HG02870 (cell line): ENCODE measurements at regions not wholly inside any gene's neighbourhood (a gene's known extent, or its start where the extent isn't known, plus 50 kb on each side); places are given as distances from the start of the nearest gene placed in this dataset.

ENCODE experiments used
- ATAC-seq: cut with Tn5 transposase; IDR thresholded peaks from one replicate; pipeline ENCODE4 v1.9.1; 2021; ENCODE audit warnings: mild to moderate bottlenecking, moderate library complexity; ENCODE audit not compliant: unreplicated experiment

DNA sequence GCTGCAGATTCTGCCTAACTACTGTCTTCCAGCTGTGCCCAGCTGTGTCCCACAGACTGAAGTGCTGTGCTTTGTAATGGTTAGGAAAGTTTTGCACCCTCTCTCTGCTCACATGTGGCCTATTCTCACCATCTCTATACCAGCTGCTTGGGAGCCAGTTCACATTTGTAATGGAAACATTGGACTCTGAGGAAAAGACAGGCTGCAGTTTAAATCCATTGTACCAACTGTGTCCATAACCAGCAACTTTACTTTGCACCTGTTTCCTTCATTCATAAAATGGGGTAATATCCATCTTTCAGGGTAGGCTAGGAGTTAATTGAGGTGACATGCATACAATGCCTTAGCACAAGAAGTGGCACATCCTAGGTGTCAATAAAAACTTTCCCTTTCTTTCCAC is 344.0 kb downstream of the TNS1 start:
- no peak for ATAC-seq

DNA sequence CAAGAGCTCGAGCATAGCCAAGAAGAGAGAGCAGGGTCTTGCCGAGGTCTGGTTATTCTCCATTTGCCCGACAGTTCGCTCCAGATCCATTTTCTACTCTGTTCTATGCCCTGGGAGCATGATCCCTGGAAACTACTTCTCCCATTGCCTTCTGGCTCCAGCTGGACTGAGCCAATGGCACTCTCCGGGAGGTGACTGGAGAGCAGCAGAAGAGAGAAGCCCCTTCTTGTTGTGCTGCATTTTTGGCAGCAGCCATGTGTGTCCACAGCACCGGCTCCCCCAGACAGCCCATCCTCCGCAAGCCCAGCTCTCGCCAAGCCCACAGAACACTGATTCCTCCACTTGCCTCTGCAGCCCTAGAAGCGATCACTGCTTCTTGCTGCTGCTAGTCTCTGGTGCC is 345.5 kb downstream of the TNS1 start:
- ATAC-seq: no peak

DNA sequence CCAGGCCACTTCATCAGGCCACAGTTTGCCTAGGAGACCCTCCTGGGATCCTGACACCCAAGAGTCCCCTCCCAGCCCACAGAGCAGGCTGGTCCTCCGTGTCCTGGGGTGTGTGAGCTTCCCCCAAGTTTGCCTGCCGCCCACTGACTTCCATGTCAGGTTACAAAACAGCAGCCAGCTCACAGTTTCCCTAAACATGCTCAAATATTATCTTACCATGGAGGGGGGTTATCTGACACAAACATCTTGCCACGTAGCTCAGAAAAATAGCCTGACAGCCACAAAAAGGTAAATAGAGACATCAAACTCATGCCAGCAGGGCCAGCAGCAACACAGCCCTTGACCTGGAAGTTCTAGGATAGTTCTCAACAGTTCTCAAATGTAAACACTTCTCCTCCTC is 346.5 kb downstream of the TNS1 start:
- ATAC-seq: no peak

DNA sequence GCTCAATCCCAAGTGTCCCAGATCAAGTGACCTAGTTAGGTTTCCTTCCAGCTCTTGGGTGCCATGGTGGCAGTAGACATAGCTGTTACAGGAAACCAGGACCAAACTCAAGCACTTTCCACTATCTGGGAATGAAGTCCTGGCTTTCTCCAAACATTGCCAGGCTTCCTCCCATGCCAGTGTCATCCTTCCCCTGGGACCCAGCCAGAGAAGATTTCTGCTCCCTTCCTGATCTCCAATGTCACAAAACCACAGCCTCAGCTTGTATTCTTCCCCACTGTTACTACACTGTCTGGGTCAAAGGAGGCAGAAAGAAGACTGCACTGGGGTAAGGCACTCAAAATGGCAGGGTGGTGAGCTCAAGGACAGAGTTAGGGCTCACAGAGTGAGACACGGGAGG is 347.1 kb downstream of the TNS1 start:
- no peak for ATAC-seq

DNA sequence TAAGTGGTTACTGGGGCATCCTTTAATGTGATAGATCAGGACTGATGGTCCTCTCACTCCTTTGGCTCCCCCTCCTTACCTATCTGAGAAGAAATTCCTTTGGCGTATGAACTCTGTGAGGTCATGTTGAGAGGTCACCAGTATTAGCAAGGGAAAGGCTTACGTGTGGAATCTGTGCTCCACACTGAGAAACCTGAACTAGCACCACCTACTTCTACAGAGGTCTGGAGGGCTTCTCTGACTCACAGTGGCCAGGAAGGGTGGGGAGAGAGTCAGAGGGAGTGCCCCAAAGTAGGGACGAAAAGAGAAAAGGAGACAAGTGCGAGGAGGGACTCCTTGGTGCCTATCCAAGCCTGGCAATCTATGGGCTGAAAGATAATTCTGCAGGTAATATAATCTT is 348.6 kb downstream of the TNS1 start:
- ATAC-seq: no peak

DNA sequence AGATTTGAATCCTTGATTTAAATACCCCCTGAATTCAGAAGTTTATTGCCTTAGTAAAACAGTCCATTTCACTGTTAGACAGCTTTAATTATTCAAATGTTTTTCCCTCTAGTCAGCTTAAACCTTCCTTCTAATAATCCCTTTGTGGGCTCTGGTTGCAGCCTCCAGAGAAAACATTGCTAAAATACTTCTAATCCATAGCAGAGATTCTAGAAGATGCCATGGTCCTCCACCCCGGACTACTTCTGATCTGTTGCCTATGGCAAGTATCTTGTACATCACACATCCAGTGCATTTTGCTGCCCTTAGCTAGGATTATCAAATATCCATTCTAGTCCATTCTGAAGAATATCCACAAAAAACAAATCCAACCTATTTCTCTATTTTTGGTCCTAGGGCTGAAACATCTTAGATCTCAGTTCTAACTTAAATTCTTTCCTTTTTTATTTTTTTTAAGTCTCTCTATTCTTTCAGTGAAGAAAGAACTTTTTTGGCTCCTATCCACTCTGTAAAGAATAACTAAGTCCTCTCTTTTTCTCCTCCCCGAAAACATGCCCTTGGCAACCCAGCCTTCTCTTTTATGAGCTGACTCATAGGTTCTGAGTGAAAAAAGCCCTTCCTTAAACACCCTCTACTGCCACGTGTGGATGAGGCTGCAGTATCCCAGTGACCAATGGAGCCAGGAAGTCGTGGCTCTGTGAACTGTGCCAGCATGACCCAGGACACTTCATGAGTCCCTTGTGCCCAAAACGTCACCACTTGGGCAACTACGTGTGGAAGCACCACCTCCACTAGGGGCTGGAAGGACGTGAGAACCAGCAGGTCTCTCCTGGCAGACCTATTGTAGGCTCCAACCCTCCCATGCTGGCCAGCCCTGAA is 349.8 kb downstream of the TNS1 start:
- no peak for ATAC-seq

DNA sequence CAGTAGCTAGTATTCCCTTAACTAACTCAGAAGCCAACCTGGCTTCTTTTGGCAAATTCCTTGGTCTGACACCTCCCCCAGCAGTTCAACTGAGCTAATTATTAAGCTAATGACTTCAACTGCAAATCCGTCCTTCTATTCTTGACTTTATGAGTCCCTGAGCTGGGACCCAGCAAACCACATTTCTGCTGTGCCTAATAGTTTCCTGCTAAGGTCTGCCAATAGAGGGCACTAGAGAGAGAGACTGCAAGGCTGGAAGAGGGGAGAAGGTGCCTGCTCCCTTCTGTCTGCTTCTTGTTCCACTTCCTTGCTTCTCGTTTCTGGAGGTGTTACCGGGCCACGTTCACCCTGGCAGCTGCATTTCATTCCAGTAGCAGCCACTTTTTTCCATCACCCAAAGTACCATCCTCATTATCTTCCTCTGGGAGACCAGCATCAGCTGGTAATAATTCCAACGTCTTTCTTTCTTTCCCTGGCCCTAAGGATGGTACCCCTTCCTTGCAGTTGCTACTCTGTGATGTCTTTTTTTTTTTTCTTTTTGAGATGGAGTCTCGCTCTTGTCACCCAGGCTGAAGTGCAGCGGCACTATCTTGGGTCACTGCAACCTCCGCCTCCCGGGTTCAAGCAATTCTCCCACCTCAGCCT is 352.0 kb downstream of the TNS1 start:
- no peak for ATAC-seq

DNA sequence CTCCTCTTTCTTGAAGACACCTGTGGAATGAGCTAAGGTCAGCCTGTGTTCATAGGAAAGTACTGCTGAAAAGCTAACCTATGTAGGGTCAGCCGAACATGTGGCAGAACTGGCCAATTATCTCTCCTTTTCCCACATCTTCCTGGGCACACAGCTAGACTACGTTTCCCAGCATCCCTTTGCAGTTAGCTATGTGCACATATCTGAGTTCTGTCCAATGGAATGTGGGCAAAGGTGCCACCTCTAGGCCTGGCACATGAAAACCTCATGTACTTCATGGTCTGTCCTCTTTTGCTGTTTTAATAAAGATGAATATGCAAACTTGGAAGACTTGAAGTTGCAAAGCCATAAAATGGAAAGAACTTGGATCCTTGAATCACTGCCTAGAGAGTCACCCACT is 352.6 kb downstream of the TNS1 start:
- no peak for ATAC-seq

DNA sequence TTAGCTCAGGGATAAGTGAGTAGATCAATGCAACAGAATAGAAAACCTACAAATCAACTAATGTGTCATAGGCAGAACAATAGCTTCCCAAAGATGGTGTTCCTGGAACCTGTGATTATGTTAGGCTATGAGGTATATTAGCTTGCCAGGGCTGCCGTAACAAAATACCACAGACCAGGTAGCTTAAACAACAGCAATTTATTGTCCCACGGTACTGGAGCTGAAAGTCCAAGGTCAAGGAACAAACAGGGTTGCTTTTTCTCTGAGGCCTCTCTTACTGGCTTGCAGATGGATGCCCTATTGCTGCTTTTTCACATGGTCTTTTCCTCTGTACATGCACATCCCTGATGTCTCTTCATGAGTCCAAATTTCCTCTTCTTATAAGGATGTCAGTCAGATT is 354.9 kb downstream of the TNS1 start:
- no peak for ATAC-seq

DNA sequence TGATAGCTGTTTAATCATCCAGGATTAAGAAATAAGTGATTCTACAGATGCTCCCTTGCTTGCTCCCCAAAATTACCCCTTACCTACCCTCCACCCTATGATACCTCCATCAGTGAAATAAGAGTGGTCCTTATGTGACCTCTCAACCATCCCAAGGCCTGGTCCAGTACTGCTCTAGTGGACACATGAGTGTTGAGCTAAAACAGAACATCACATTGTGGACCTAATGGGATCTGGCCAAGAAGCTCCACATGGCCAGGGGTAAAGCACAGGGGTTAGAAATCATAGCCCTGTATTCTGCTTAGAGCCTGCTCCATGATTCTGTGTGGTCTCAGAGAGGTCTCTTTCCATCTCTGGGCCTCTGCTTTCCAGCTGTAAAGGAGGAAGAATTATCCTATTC is 355.6 kb downstream of the TNS1 start:
- no peak for ATAC-seq

DNA sequence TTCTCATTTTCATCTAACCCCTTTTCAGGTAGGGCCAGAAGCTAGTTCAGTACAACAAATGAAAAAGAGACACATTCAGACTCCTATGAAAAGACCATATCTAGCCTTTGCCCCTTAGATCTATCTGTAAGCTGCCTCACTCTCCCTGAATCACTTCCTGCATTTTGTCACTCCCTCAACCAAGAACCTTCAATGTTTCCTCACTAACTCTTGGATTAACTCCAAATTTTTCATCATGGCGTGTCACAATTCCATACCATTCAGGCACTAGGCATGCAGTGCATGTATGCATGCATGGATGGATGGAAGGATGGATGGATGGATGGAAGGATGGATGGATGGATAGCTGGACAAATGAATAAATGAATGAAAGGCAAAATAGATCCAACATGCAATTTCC is 356.9 kb downstream of the TNS1 start:
- no peak for ATAC-seq

DNA sequence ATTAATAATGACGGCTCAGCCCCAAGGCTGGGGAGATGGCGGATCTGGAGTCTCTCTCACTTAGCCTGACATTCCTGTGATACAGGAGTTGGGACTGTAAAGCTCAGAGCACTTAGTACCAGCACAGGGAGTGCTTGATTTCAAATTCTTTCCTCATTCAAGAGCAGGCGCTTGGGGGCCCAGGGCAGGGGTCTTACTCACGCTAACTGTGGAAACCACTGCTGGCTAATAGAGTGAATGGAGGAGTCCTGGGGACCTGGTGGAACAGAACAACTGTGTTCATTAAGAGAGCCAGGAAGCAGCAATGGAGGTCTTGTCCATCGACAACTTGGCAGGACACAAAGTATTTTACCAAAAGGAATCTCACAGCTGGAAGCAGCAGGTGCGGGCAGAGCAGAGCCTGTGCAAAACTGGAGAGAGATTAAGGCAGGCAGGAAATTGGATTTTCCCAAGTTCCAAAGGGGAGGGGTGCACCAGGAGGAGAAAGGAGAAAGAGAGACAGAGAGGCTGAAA is 358.9 kb downstream of the TNS1 start:
- ATAC-seq: no peak

DNA sequence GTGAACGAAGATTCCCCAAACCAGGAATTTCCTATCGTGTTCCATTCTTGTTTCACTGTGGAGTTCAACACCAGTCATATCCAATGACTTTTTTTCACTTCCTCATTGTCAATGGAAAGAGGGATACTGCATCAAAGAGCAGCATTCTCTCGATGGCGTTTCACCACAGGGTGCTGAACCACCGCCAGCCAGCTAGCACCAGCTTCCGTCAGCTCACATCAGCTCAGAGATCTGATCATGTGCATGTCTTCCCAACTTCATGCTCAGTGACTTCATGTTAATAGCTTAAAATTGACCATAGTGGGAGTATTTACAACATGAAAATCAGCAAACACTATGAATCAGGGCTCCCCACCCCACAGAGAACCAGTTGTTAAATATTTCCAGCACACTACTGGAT is 359.9 kb downstream of the TNS1 start:
- no peak for ATAC-seq

DNA sequence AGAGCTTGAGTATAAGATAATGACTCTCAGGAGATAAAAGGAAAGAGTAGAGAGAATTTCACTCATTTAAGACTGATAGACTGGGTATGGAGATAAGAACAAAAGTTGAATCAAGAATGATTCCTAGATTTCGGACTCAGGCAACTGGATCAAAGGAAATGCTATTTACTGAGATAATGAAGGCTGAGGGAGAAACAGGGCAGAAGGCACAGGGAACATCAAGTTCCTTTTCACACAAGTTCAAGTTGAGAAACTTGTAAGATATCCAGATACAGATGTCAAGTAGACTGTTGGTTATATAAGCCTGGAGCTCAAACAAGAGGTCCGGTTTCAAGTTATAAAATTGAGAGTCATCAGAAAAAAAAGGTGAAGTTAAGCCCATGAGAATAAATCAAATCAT is 360.8 kb downstream of the TNS1 start:
- ATAC-seq: no peak

DNA sequence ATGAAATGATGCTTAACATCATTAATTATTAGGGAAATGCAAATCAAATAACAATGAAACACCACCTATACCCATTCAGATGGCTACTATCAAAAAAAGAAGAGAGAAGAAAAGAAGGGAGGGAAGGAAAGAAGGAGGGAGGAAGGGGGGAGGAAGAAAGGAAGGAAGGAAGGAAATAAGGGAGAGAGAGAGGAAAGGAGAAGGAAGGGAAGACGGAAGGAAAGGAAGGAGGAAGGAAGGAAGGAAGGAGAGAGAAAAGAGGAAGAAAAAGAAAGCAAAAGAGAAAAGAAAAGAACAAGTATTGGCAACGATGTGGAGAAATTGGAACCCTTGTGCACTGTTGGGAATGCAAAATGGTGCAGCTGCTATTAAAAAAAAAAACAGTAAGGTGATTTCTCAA is 363.3 kb downstream of the TNS1 start:
- ATAC-seq: no peak

DNA sequence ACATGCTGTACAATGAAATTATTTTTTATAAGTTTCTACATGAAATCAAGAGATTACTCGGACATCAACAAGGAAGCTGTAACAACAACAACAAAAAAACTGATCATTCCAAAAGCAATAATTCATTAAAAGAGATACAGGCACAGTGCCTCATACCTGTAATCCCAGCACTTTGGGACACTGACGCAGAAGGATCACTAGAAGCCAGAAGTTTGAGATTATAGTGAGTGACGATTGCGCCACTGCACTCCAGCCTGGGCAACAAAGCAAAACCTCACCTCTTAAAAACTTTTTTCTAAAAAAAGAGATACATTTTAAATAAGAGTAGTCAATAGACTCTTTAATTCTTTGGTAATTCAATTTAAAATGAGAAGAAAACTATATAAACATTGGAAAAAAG is 364.3 kb downstream of the TNS1 start:
- ATAC-seq: no peak

DNA sequence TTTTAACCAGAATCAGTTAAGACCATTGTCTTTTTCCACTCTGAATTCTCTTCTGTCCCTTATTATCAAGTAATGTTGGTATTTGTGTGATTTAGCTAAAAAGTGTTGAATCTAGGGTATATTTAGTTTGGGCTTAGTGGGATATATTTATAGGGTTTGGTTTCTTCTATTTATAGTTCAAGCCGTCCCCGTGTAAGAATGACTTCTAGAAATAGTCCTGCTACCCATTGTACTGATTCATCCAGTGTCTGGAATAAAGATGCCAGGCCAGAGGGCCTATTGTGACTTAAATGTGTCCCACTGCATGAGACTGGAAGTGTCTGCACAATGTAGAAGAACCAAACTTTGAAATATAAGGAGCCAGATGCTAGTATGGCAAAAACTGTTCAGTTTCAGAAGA is 364.8 kb downstream of the TNS1 start:
- no peak for ATAC-seq

DNA sequence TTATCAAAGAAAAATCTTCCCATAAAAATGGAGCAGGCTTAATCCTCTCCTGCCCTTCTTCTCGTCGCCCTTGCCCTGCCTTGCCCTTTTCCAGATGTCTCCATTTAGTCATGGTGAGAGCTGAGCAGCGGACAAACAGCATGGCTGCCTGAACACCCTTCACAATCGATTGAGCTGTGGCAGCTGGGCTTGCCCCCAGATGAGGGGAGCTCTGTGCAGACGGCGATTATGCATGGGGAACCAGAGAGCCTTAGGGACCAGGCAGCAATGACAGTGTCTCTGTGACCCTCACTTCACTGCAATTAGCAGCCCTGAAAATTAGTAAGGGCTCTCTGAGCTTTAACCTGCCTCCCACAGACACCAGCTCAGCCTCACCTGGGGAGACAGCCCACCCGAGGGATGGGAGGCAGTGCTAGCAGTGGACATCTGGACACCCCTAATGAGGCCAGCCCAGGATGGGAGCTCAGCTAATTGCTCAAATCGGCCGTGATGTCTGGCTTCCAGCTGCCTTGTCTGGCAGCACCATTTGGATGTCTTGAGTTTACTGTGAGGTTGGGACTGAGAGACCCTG is 365.7 kb downstream of the TNS1 start:
- no peak for ATAC-seq

DNA sequence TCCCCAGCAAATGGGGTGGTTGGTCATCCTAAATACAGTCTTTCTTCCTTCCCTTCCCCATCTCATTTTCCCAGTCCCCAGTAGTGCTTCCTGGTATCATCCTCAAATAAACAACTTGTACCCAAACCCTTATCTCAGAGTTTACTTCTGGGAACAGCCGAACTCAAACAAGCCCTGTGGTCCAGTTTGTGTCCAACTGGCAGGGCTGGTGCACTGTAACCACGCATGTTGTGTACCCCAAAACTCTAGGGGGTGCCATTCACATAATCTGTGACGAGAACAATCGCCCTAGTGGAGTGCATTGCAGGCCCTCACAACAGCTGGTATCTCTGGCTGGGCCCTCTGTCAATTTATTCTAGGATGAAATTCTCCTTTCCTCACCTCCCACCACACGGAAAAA is 366.2 kb downstream of the TNS1 start:
- ATAC-seq: no peak

DNA sequence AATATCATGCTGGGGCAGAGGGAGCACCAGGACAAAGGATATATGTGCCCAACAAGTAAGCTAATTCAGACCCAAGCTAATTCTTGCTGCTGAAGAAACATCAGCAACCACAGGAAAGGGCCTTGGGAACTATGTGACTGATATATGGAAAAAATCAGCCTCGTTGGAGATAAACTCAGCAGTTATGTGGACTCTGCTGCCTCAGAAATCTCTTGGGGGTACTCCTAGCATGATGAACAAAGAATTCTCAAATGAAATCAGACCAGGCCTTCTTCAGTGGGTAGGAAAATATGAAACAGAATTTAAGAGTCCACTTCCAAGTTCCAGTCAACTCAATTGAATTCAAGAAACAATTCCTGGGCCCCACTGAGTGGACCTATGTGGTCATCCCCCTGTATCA is 367.9 kb downstream of the TNS1 start:
- no peak for ATAC-seq

DNA sequence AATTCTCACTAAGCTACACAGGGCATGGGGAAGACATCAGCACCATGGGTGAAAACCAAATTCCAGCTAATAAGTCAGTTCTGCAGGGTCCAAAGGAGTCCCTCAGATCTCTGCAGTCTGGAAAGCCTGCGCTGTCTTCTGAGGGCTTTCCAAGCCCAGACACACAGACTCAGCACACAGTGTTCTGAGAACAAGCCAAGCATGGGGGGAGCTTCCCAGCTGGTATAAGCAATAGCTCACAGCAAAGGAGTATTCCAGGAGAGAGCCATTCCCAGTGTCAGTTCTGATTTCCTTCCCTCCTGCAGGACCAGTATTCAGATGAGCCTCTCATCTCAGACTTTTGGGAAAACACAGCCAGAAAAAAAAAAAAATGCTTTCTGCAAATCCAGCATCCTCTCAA is 370.8 kb downstream of the TNS1 start:
- no peak for ATAC-seq

DNA sequence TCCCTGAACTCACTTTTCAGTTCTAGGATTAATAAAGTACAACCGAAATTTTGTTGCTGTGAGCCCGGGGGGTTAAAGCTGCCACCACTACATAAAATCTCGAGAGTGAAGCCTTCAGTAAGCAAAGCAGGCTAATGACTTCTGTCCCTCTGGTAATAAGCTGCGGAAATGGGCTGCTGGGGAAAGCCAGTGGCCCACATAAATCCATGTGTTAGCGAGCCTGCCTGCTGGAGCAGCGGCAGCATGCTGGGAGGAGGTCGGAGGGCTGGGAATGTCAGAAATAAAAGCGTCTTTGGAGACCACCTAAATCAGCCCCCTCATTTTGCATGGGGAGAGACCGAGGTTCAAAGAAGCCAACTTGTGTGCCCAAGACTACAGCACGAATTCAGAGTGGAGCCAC is 371.7 kb downstream of the TNS1 start:
- no peak for ATAC-seq
